ENCODE measurements at regions not wholly inside any gene's neighbourhood (a gene's known extent, or its start where the extent isn't known, plus 50 kb on each side); places are given as distances from the start of the nearest gene placed in this dataset.

- TF ChIP-seq CTCF (IDR thresholded peaks at IDR 0.05) = no peak
- no peak for TF ChIP-seq POLR2A (IDR thresholded peaks at IDR 0.05)
Observed at GRCh38 chr4:111636961-111637585, 508.2 kb upstream of the FAM241A start.
